K562 (cell line): ENCODE measurements at regions not wholly inside any gene's neighbourhood (a gene's known extent, or its start where the extent isn't known, plus 50 kb on each side); places are given as distances from the start of the nearest gene placed in this dataset.

Source experiments
- ARNT ChIP-seq, 2 experiments: fragments of 450-650 bp; IDR thresholded peaks; 2 replicates each; pipeline ENCODE4 v1.6.1; 2016; ENCODE audit warnings: mild to moderate bottlenecking in 1 of 2
- BHLHE40 ChIP-seq: IDR thresholded peaks from 2 replicates; pipeline ENCODE4 v1.6.1; 2011; ENCODE audit warnings: low read length, improper control_type of control experiment
- CC2D1A ChIP-seq: fragments of 450-650 bp; IDR thresholded peaks from 2 replicates; pipeline ENCODE4 v1.6.1; 2017; ENCODE audit warnings: mild to moderate bottlenecking
- CEBPG ChIP-seq, 3 experiments: fragments of 200-800 bp in 1 of 3; sonication (Bioruptor generic) in 1 of 3; sonication (generic) in 1 of 3; formaldehyde crosslinking in 1 of 3; IDR thresholded peaks in 2 of 3; conservative IDR thresholded peaks in 1 of 3; 2 replicates each; pipeline versions ENCODE4 v1.6.1 to v1.8.0; 2016 to 2022; ENCODE audit warnings: missing compliant biosample characterization in 2 of 3, missing genetic modification characterization in 2 of 3, mild to moderate bottlenecking in 1 of 3, missing genetic modification reagents in 1 of 3
- CHAMP1 ChIP-seq: fragments of 450-650 bp; IDR thresholded peaks from 2 replicates; pipeline ENCODE4 v1.6.1; 2016; ENCODE audit warnings: mild to moderate bottlenecking
- CHD4 ChIP-seq: fragments of 200-600 bp; sonication (generic); IDR thresholded peaks from 3 replicates; pipeline ENCODE4 v1.6.1; 2012; ENCODE audit warnings: low read depth, mild to moderate bottlenecking, mixed read lengths, low read length, inconsistent platforms; ENCODE audit not compliant: insufficient read depth, insufficient replicate concordance, poor library complexity, severe bottlenecking
- CTCF ChIP-seq, 3 experiments: IDR thresholded peaks in 2 of 3; conservative IDR thresholded peaks in 1 of 3; 2 replicates each; pipeline ENCODE4 v1.5.1; 2011 to 2012; ENCODE audit warnings: low read length in 3 of 3, mild to moderate bottlenecking in 3 of 3, control low read depth in 2 of 3, improper control_type of control experiment in 1 of 3, inconsistent platforms in 1 of 3, low read depth in 1 of 3, mixed read lengths in 1 of 3, moderate library complexity in 1 of 3; ENCODE audit not compliant: insufficient read depth in 2 of 3
- HCFC1 ChIP-seq: IDR thresholded peaks from 2 replicates; pipeline ENCODE4 v1.6.1; 2012; ENCODE audit warnings: low read depth, low read length, improper control_type of control experiment
- MEIS2 ChIP-seq: fragments of 450-650 bp; IDR thresholded peaks from 2 replicates; pipeline ENCODE4 v1.6.1; 2014; ENCODE audit warnings: mild to moderate bottlenecking; ENCODE audit not compliant: partially characterized antibody
- SMC3 ChIP-seq: conservative IDR thresholded peaks from 2 replicates; pipeline ENCODE4 v1.6.1; 2011; ENCODE audit warnings: low read depth, low read length, improper control_type of control experiment; ENCODE audit not compliant: insufficient read depth
- TBL1XR1 ChIP-seq, 2 experiments: IDR thresholded peaks; 2 replicates each; pipeline ENCODE4 v1.6.1; 2012; ENCODE audit warnings: improper control_type of control experiment in 2 of 2, low read length in 2 of 2, mild to moderate bottlenecking in 1 of 2
- TCF7L2 ChIP-seq: fragments of 150-350 bp; IDR thresholded peaks from 2 replicates; pipeline ENCODE4 v1.6.1; 2016; ENCODE audit warnings: low read depth, mild to moderate bottlenecking, low read length, moderate library complexity
- ZNF282 ChIP-seq: sonication (generic); formaldehyde crosslinking; IDR thresholded peaks from 2 replicates; pipeline ENCODE4 v1.8.1; 2023; ENCODE audit warnings: missing genetic modification reagents
- ZNF436 ChIP-seq: fragments of 250-450, 450-650 bp; sonication (Bioruptor Pico); formaldehyde crosslinking; IDR thresholded peaks from 2 replicates; pipeline ENCODE4 v1.7.0; 2020; ENCODE audit warnings: mild to moderate bottlenecking
- ZNF644 ChIP-seq: fragments of 200-800 bp; sonication (Bioruptor generic); IDR thresholded peaks from 2 replicates; pipeline ENCODE4 v1.6.1; 2016; ENCODE audit warnings: low read depth, missing genetic modification characterization, missing compliant biosample characterization
- TF ChIP-seq, protein P1 (sequence below), 2 experiments: fragments of 450-650 bp in 1 of 2; IDR thresholded peaks; 2 replicates each; pipeline ENCODE4 v1.6.1; 2011 to 2017; ENCODE audit warnings: low read depth in 2 of 2, antibody characterized with exemption in 1 of 2, borderline replicate concordance in 1 of 2, low read length in 1 of 2, mild to moderate bottlenecking in 1 of 2, mixed read lengths in 1 of 2; ENCODE audit not compliant: control insufficient read depth in 1 of 2
- TF ChIP-seq, protein P2 (sequence below): fragments of 450-650 bp; IDR thresholded peaks from 2 replicates; pipeline ENCODE4 v1.7.0; 2016; ENCODE audit warnings: borderline replicate concordance

GRCh38 chr6:142566628-142567396 lies 265.0 kb downstream of the ADGRG6 start (continued):
- TF ChIP-seq, protein P1, sequence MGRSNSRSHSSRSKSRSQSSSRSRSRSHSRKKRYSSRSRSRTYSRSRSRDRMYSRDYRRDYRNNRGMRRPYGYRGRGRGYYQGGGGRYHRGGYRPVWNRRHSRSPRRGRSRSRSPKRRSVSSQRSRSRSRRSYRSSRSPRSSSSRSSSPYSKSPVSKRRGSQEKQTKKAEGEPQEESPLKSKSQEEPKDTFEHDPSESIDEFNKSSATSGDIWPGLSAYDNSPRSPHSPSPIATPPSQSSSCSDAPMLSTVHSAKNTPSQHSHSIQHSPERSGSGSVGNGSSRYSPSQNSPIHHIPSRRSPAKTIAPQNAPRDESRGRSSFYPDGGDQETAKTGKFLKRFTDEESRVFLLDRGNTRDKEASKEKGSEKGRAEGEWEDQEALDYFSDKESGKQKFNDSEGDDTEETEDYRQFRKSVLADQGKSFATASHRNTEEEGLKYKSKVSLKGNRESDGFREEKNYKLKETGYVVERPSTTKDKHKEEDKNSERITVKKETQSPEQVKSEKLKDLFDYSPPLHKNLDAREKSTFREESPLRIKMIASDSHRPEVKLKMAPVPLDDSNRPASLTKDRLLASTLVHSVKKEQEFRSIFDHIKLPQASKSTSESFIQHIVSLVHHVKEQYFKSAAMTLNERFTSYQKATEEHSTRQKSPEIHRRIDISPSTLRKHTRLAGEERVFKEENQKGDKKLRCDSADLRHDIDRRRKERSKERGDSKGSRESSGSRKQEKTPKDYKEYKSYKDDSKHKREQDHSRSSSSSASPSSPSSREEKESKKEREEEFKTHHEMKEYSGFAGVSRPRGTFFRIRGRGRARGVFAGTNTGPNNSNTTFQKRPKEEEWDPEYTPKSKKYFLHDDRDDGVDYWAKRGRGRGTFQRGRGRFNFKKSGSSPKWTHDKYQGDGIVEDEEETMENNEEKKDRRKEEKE (IDR thresholded peaks at IDR 0.05; ENCODE audit: borderline replicate concordance in 1 of 2, control insufficient read depth in 1 of 2, low read depth in 2 of 2, low read length in 1 of 2) = no peak
- no peak for TF ChIP-seq HCFC1
- no peak for TF ChIP-seq CHAMP1
- peak; percentile 85 for TF ChIP-seq CHD4
- TF ChIP-seq CTCF (IDR thresholded peaks at IDR 0.05 in 2 of 3, conservative IDR thresholded peaks at IDR 0.05 in 1 of 3; ENCODE audit: insufficient read depth in 2 of 3, low read depth in 1 of 3, low read length in 3 of 3) = peak; percentile 74 to 89 (median 86)
- no peak for TF ChIP-seq ARNT (IDR thresholded peaks at IDR 0.05)
- TF ChIP-seq ZNF436 = no peak
- no peak for TF ChIP-seq CC2D1A
- TF ChIP-seq TBL1XR1 (IDR thresholded peaks at IDR 0.05; ENCODE audit: low read length in 2 of 2) = no peak
- no peak for TF ChIP-seq ZNF282 (CRISPR knock-in tag)
- TF ChIP-seq, protein P2, sequence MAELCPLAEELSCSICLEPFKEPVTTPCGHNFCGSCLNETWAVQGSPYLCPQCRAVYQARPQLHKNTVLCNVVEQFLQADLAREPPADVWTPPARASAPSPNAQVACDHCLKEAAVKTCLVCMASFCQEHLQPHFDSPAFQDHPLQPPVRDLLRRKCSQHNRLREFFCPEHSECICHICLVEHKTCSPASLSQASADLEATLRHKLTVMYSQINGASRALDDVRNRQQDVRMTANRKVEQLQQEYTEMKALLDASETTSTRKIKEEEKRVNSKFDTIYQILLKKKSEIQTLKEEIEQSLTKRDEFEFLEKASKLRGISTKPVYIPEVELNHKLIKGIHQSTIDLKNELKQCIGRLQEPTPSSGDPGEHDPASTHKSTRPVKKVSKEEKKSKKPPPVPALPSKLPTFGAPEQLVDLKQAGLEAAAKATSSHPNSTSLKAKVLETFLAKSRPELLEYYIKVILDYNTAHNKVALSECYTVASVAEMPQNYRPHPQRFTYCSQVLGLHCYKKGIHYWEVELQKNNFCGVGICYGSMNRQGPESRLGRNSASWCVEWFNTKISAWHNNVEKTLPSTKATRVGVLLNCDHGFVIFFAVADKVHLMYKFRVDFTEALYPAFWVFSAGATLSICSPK = no peak
- no peak for TF ChIP-seq ZNF644 (tag)
- TF ChIP-seq TCF7L2 = 0 out of 2 replicates have a peak, but pooled peaks have one; percentile 23
- TF ChIP-seq BHLHE40 = no peak
- TF ChIP-seq CEBPG (CRISPR knock-in tag; IDR thresholded peaks at IDR 0.05) = no peak
- no peak for TF ChIP-seq CEBPG (tag; conservative IDR thresholded peaks at IDR 0.05 in 1 of 2, IDR thresholded peaks at IDR 0.05 in 1 of 2)
- no peak for TF ChIP-seq MEIS2
- peak; percentile 37 for TF ChIP-seq SMC3
